IgD-negative memory B cell (primary cell): ENCODE measurements at regions not wholly inside any gene's neighbourhood (a gene's known extent, or its start where the extent isn't known, plus 50 kb on each side); places are given as distances from the start of the nearest gene placed in this dataset.

Experiments used
- H3K27ac Mint-ChIP-seq, 3 donors: one replicate each; pipeline ENCODE4 v1.8.0; 2020 to 2022; ENCODE audit warnings: mild to moderate bottlenecking in 3 of 3, mixed read lengths in 3 of 3, moderate library complexity in 1 of 3
- H3K27me3 Mint-ChIP-seq: one replicate; pipeline ENCODE4 v1.8.0; 2021; ENCODE audit warnings: mixed read lengths
- H3K36me3 Mint-ChIP-seq: one replicate; pipeline ENCODE4 v1.8.0; 2020; ENCODE audit warnings: mild to moderate bottlenecking, mixed read lengths
- H3K4me1 Mint-ChIP-seq, 3 donors: one replicate each; pipeline ENCODE4 v1.8.0; 2020 to 2022; ENCODE audit warnings: mixed read lengths in 3 of 3, mild to moderate bottlenecking in 1 of 3
- H3K4me3 Mint-ChIP-seq, 4 donors: one replicate each; pipeline ENCODE4 v1.8.0; 2020 to 2022; ENCODE audit warnings: mild to moderate bottlenecking in 4 of 4, mixed read lengths in 4 of 4, moderate library complexity in 3 of 4
- H3K9me3 Mint-ChIP-seq, 3 donors: one replicate each; pipeline ENCODE4 v1.8.0; 2020 to 2021; ENCODE audit warnings: mixed read lengths in 3 of 3, mild to moderate bottlenecking in 1 of 3

GRCh38 chr12:45669792-45670191 is 59.7 kb upstream of the ARID2 start:
- Mint-ChIP-seq H3K9me3 (no peaks in the 10 kb centered on the region), H3K27me3 (no peaks in the 10 kb centered on the region), H3K4me3 (peak overlapping the region in 1 of 4 donors; percentile 37), H3K4me1 (peaks cover 9 to 23% (median 10%) of the 10 kb centered on the region in 3 donors), H3K36me3 (peaks cover 2% of the 10 kb centered on the region), H3K27ac (no peak overlapping the region)

GRCh38 chr12:45670346-45671065 is 59.0 kb upstream of the ARID2 start:
- no peaks in the 10 kb centered on the region for H3K9me3 Mint-ChIP-seq
- H3K27ac Mint-ChIP-seq = no peak overlapping the region
- no peak overlapping the region for H3K4me3 Mint-ChIP-seq
- peaks cover 9 to 23% (median 10%) of the 10 kb centered on the region in 3 donors for H3K4me1 Mint-ChIP-seq
- H3K36me3 Mint-ChIP-seq = peaks cover 2% of the 10 kb centered on the region
- H3K27me3 Mint-ChIP-seq = no peaks in the 10 kb centered on the region

- Mint-ChIP-seq H3K27ac (no peak overlapping the region), H3K36me3 (peaks cover 2% of the 10 kb centered on the region), H3K4me1 (peaks cover 9 to 23% (median 10%) of the 10 kb centered on the region in 3 donors), H3K4me3 (no peak overlapping the region), H3K9me3 (no peaks in the 10 kb centered on the region), H3K27me3 (no peaks in the 10 kb centered on the region)
Measured at GRCh38 chr12:45671254-45671653, 58.3 kb upstream of the ARID2 start.

- no peaks in the 10 kb centered on the region for H3K36me3 Mint-ChIP-seq
Measured at GRCh38 chr12:45674181-45674977, 55.1 kb upstream of the ARID2 start.

GRCh38 chr12:45675534-45675933 is 54.0 kb upstream of the ARID2 start:
- peaks cover 0 to 5% (median 0%) of the 10 kb centered on the region in 3 donors for H3K4me1 Mint-ChIP-seq
- H3K27me3 Mint-ChIP-seq = no peaks in the 10 kb centered on the region
- no peaks in the 10 kb centered on the region for H3K9me3 Mint-ChIP-seq
- H3K27ac Mint-ChIP-seq = no peak overlapping the region
- H3K4me3 Mint-ChIP-seq = no peak overlapping the region
- H3K36me3 Mint-ChIP-seq = no peaks in the 10 kb centered on the region

More at GRCh38 chr12:45674181-45674977, 55.1 kb upstream of the ARID2 start:
- Mint-ChIP-seq H3K27ac (no peak overlapping the region), H3K9me3 (no peaks in the 10 kb centered on the region), H3K27me3 (no peaks in the 10 kb centered on the region), H3K4me3 (no peak overlapping the region), H3K4me1 (peaks cover 1 to 13% (median 2%) of the 10 kb centered on the region in 3 donors)
